CD4-positive, alpha-beta memory T cell (primary cell): ENCODE measurements at regions not wholly inside any gene's neighbourhood (a gene's known extent, or its start where the extent isn't known, plus 50 kb on each side); places are given as distances from the start of the nearest gene placed in this dataset.

Experiments
- CTCF ChIA-PET: fragments of 350-600 bp; sonication (Branson Sonifier 250); formaldehyde crosslinking; loops from one replicate; lab custom pipeline; 2021; ENCODE audit warnings: inconsistent platforms; ENCODE audit not compliant: partially characterized antibody; lab: Charles Lee
- POLR2A ChIA-PET: fragments of 350-600 bp; sonication (Branson Sonifier 250); formaldehyde crosslinking; loops from one replicate; lab custom pipeline; 2021; ENCODE audit not compliant: partially characterized antibody; lab: Charles Lee
- DNase-seq, 5 donors: peaks; one replicate each; pipeline versions ENCODE4 v3.0.0 to v3.0.0-alpha.2; 2020 to 2022; ENCODE audit warnings: mixed read lengths in 1 of 5
- H3K27ac ChIP-seq: one replicate; pipeline ENCODE4 v1.7.0; 2013; ENCODE audit warnings: low read depth, low read length
- H3K27me3 ChIP-seq: 2 replicates; pipeline ENCODE4 v1.7.0; 2013; ENCODE audit warnings: mild to moderate bottlenecking, low read length, moderate library complexity; ENCODE audit not compliant: insufficient read depth
- H3K36me3 ChIP-seq: 2 replicates; pipeline ENCODE4 v1.7.0; 2013; ENCODE audit warnings: mild to moderate bottlenecking, low read length, moderate library complexity; ENCODE audit not compliant: insufficient read depth
- H3K4me1 ChIP-seq: 2 replicates; pipeline ENCODE4 v1.7.0; 2013; ENCODE audit warnings: mild to moderate bottlenecking, low read length, moderate library complexity; ENCODE audit not compliant: insufficient read depth
- H3K4me3 ChIP-seq, 2 donors: one replicate each; pipeline ENCODE4 v1.7.0; 2013; ENCODE audit warnings: low read length in 2 of 2, mild to moderate bottlenecking in 1 of 2
- H3K9me3 ChIP-seq, 2 donors: one replicate each; pipeline ENCODE4 v1.7.0; 2013; ENCODE audit warnings: low read length in 2 of 2, control low read depth in 1 of 2; ENCODE audit not compliant: control insufficient read depth in 1 of 2
- H3K27ac Mint-ChIP-seq, 7 donors: one replicate each; pipeline ENCODE4 v1.8.0; 2020 to 2021; ENCODE audit warnings: mixed read lengths in 7 of 7, mild to moderate bottlenecking in 6 of 7, inconsistent platforms in 3 of 7, moderate library complexity in 3 of 7
- H3K27me3 Mint-ChIP-seq, 2 donors: one replicate each; pipeline ENCODE4 v1.8.0; 2020 to 2021; ENCODE audit warnings: mixed read lengths in 2 of 2
- H3K36me3 Mint-ChIP-seq, 2 donors: one replicate each; pipeline ENCODE4 v1.8.0; 2020 to 2021; ENCODE audit warnings: mixed read lengths in 2 of 2, inconsistent platforms in 1 of 2, mild to moderate bottlenecking in 1 of 2
- H3K4me1 Mint-ChIP-seq, 4 donors: one replicate each; pipeline ENCODE4 v1.8.0; 2020 to 2021; ENCODE audit warnings: mixed read lengths in 4 of 4, mild to moderate bottlenecking in 1 of 4
- H3K4me3 Mint-ChIP-seq, 8 donors: one replicate each; pipeline ENCODE4 v1.8.0; 2020 to 2021; ENCODE audit warnings: mixed read lengths in 8 of 8, mild to moderate bottlenecking in 7 of 8, moderate library complexity in 6 of 8, inconsistent platforms in 3 of 8
- H3K9me3 Mint-ChIP-seq, 8 donors: one replicate each; pipeline ENCODE4 v1.8.0; 2020 to 2021; ENCODE audit warnings: mixed read lengths in 8 of 8, mild to moderate bottlenecking in 5 of 8, inconsistent platforms in 3 of 8, moderate library complexity in 1 of 8
- intact Hi-C: fragments of 100-400 bp; cut with micrococcal nuclease; formaldehyde crosslinking; loops from one replicate; pipeline ENCODE4 v1.15.1; 2023

- Histone ChIP-seq H3K36me3 (no peaks in the 10 kb centered on the region), H3K9me3 (no peaks in the 10 kb centered on the region), H3K4me3 (no peak overlapping the region), H3K27me3 (no peaks in the 10 kb centered on the region), H3K4me1 (no peaks in the 10 kb centered on the region), H3K27ac (no peak overlapping the region)
- Mint-ChIP-seq H3K9me3 (peaks cover 0 to 5% (median 4%) of the 10 kb centered on the region in 8 donors), H3K27me3 (no peaks in the 10 kb centered on the region), H3K36me3 (no peaks in the 10 kb centered on the region), H3K27ac (no peak overlapping the region), H3K4me3 (no peak overlapping the region), H3K4me1 (no peaks in the 10 kb centered on the region)
- DNase-seq = no peak
- ChIA-PET POLR2A (no interaction called here), CTCF (no interaction called here)
- intact Hi-C loops = no loop called here
Measured at GRCh38 chr4:164526933-164527583, 226.9 kb upstream of the SMIM31 start.

GRCh38 chr4:164529058-164529457 lies 224.9 kb upstream of the SMIM31 start:
- Mint-ChIP-seq H3K36me3 (no peaks in the 10 kb centered on the region), H3K9me3 (peaks cover 0 to 5% (median 3%) of the 10 kb centered on the region in 8 donors), H3K4me3 (no peak overlapping the region), H3K27me3 (no peaks in the 10 kb centered on the region), H3K27ac (no peak overlapping the region), H3K4me1 (no peaks in the 10 kb centered on the region)
- Histone ChIP-seq H3K9me3 (no peaks in the 10 kb centered on the region), H3K36me3 (no peaks in the 10 kb centered on the region), H3K4me1 (no peaks in the 10 kb centered on the region), H3K27ac (no peak overlapping the region), H3K4me3 (no peak overlapping the region), H3K27me3 (no peaks in the 10 kb centered on the region)
- POLR2A ChIA-PET = no interaction called here
- intact Hi-C loops = no loop called here
- CTCF ChIA-PET = no interaction called here
- DNase-seq = no peak

- POLR2A ChIA-PET = no interaction called here
- no peaks in the 10 kb centered on the region for H3K27me3 Mint-ChIP-seq
- CTCF ChIA-PET = no interaction called here
Measured at GRCh38 chr4:164529486-164529885, 224.4 kb upstream of the SMIM31 start.

GRCh38 chr4:164531336-164531735 lies 222.6 kb upstream of the SMIM31 start:
- Histone ChIP-seq H3K27ac (no peak overlapping the region), H3K9me3 (no peaks in the 10 kb centered on the region), H3K4me3 (no peak overlapping the region), H3K4me1 (no peaks in the 10 kb centered on the region), H3K27me3 (no peaks in the 10 kb centered on the region), H3K36me3 (no peaks in the 10 kb centered on the region)
- H3K9me3 Mint-ChIP-seq = peaks cover 0 to 5% (median 3%) of the 10 kb centered on the region in 8 donors
- no peaks in the 10 kb centered on the region for H3K4me1 Mint-ChIP-seq
- no peak overlapping the region for H3K4me3 Mint-ChIP-seq
- no peaks in the 10 kb centered on the region for H3K36me3 Mint-ChIP-seq
- no peaks in the 10 kb centered on the region for H3K27me3 Mint-ChIP-seq
- ChIA-PET POLR2A (no interaction called here), CTCF (no interaction called here)
- no peak overlapping the region for H3K27ac Mint-ChIP-seq
- no peak for DNase-seq
- intact Hi-C loops = no loop called here

More at GRCh38 chr4:164529486-164529885, 224.4 kb upstream of the SMIM31 start:
- DNase-seq = no peak
- H3K36me3 Mint-ChIP-seq = no peaks in the 10 kb centered on the region
- Histone ChIP-seq H3K4me1 (no peaks in the 10 kb centered on the region), H3K9me3 (no peaks in the 10 kb centered on the region), H3K27ac (no peak overlapping the region), H3K36me3 (no peaks in the 10 kb centered on the region), H3K27me3 (no peaks in the 10 kb centered on the region), H3K4me3 (no peak overlapping the region)
- H3K4me3 Mint-ChIP-seq = no peak overlapping the region
- H3K4me1 Mint-ChIP-seq = no peaks in the 10 kb centered on the region
- H3K9me3 Mint-ChIP-seq = peaks cover 0 to 5% (median 3%) of the 10 kb centered on the region in 8 donors
- intact Hi-C loops = no loop called here
- H3K27ac Mint-ChIP-seq = no peak overlapping the region

- no peaks in the 10 kb centered on the region for H3K4me1 Mint-ChIP-seq
- Histone ChIP-seq H3K4me1 (no peaks in the 10 kb centered on the region), H3K27me3 (no peaks in the 10 kb centered on the region), H3K9me3 (no peaks in the 10 kb centered on the region), H3K4me3 (no peak overlapping the region), H3K27ac (no peak overlapping the region), H3K36me3 (no peaks in the 10 kb centered on the region)
- ChIA-PET CTCF (no interaction called here), POLR2A (no interaction called here)
- intact Hi-C loops = no loop called here
- no peak overlapping the region for H3K4me3 Mint-ChIP-seq
- H3K27ac Mint-ChIP-seq = peak overlapping the region in 1 of 7 donors; percentile 1
- H3K9me3 Mint-ChIP-seq = peaks cover 0 to 18% (median 8%) of the 10 kb centered on the region in 8 donors
- no peaks in the 10 kb centered on the region for H3K36me3 Mint-ChIP-seq
- no peak for DNase-seq
- H3K27me3 Mint-ChIP-seq = no peaks in the 10 kb centered on the region
Measured at GRCh38 chr4:164536814-164537213, 217.1 kb upstream of the SMIM31 start.

GRCh38 chr4:164538097-164538496 lies 215.8 kb upstream of the SMIM31 start:
- Mint-ChIP-seq H3K36me3 (no peaks in the 10 kb centered on the region), H3K4me3 (no peak overlapping the region), H3K9me3 (peaks cover 0 to 19% (median 8%) of the 10 kb centered on the region in 8 donors), H3K4me1 (no peaks in the 10 kb centered on the region), H3K27me3 (no peaks in the 10 kb centered on the region), H3K27ac (no peak overlapping the region)
- no peaks in the 10 kb centered on the region for H3K4me1 ChIP-seq
- H3K36me3 ChIP-seq = no peaks in the 10 kb centered on the region
- H3K27ac ChIP-seq = no peak overlapping the region
- ChIA-PET POLR2A (no interaction called here), CTCF (no interaction called here)
- no peaks in the 10 kb centered on the region for H3K27me3 ChIP-seq
- no peak overlapping the region for H3K4me3 ChIP-seq
- intact Hi-C loops = no loop called here
- DNase-seq = no peak
- H3K9me3 ChIP-seq = no peaks in the 10 kb centered on the region

GRCh38 chr4:164540987-164541386 lies 212.9 kb upstream of the SMIM31 start:
- DNase-seq = no peak
- Histone ChIP-seq H3K9me3 (no peaks in the 10 kb centered on the region), H3K27me3 (no peaks in the 10 kb centered on the region), H3K36me3 (no peaks in the 10 kb centered on the region), H3K4me1 (no peaks in the 10 kb centered on the region), H3K27ac (no peak overlapping the region), H3K4me3 (no peak overlapping the region)
- H3K27ac Mint-ChIP-seq = no peak overlapping the region
- H3K27me3 Mint-ChIP-seq = no peaks in the 10 kb centered on the region
- POLR2A ChIA-PET = no interaction called here
- CTCF ChIA-PET = no interaction called here
- H3K4me3 Mint-ChIP-seq = no peak overlapping the region
- no peaks in the 10 kb centered on the region for H3K4me1 Mint-ChIP-seq
- intact Hi-C loops = no loop called here
- H3K36me3 Mint-ChIP-seq = no peaks in the 10 kb centered on the region
- peaks cover 0 to 27% (median 11%) of the 10 kb centered on the region in 8 donors for H3K9me3 Mint-ChIP-seq
